ENCODE measurements at regions not wholly inside any gene's neighbourhood (a gene's known extent, or its start where the extent isn't known, plus 50 kb on each side); places are given as distances from the start of the nearest gene placed in this dataset.

- TF ChIP-seq CTCF (IDR thresholded peaks at IDR 0.05; ENCODE audit: insufficient read depth, low read length) = no peak
- TF ChIP-seq, protein P1, sequence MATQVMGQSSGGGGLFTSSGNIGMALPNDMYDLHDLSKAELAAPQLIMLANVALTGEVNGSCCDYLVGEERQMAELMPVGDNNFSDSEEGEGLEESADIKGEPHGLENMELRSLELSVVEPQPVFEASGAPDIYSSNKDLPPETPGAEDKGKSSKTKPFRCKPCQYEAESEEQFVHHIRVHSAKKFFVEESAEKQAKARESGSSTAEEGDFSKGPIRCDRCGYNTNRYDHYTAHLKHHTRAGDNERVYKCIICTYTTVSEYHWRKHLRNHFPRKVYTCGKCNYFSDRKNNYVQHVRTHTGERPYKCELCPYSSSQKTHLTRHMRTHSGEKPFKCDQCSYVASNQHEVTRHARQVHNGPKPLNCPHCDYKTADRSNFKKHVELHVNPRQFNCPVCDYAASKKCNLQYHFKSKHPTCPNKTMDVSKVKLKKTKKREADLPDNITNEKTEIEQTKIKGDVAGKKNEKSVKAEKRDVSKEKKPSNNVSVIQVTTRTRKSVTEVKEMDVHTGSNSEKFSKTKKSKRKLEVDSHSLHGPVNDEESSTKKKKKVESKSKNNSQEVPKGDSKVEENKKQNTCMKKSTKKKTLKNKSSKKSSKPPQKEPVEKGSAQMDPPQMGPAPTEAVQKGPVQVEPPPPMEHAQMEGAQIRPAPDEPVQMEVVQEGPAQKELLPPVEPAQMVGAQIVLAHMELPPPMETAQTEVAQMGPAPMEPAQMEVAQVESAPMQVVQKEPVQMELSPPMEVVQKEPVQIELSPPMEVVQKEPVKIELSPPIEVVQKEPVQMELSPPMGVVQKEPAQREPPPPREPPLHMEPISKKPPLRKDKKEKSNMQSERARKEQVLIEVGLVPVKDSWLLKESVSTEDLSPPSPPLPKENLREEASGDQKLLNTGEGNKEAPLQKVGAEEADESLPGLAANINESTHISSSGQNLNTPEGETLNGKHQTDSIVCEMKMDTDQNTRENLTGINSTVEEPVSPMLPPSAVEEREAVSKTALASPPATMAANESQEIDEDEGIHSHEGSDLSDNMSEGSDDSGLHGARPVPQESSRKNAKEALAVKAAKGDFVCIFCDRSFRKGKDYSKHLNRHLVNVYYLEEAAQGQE (IDR thresholded peaks at IDR 0.05; ENCODE audit: insufficient replicate concordance, low read depth) = no peak
- no peak for TF ChIP-seq POLR2AphosphoS5 (IDR thresholded peaks at IDR 0.05; ENCODE audit: low read depth)
- TF ChIP-seq GABPA (IDR thresholded peaks at IDR 0.05; ENCODE audit: low read depth) = no peak
- TF ChIP-seq SPI1 (IDR thresholded peaks at IDR 0.05; ENCODE audit: borderline replicate concordance, low read depth) = no peak
Observed at GRCh38 chr6:148069256-148069655, 273.4 kb upstream of the SASH1 start.

Measured in HL-60 (cell line).